Stimulated activated CD4-positive, alpha-beta T cell treated with anti-CD3 and anti-CD28 coated beads, TNF-alpha, amount 100 ng/mL, for 24 hours (primary cell): ENCODE measurements at regions not wholly inside any gene's neighbourhood (a gene's known extent, or its start where the extent isn't known, plus 50 kb on each side); places are given as distances from the start of the nearest gene placed in this dataset.
"Not testable (repeated sequence)": the region's sequence is repeated elsewhere in the genome, so short reads cannot be mapped to it uniquely, and the experiment has no call there.

Experiments
- DNase-seq, 3 experiments: peaks; one replicate each; pipeline ENCODE4 v3.0.0-alpha.2; 2020; ENCODE audit warnings: low read depth in 3 of 3

GRCh38 chr2:126952216-126952615 is 53.5 kb downstream of the TEX51 start:
- no peak for DNase-seq

DNA sequence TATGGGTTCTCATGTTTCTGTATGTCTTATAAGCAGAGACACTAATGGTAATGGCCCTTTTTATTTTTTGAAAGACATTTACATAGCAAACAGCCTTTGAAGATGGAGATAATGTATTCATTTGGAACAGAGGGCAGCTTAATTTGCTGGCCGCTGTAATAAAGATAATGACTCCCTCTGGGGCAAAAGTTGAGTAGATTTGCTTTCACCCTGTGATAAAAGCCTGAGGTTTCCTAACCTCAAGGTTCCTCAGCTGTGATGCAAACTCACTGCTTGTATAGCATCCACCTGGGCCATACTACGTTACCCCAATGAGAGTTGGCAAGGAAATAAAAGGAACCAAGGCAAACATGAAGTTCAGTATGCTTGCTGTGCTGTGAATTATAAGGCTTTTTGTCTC is 54.8 kb downstream of the TEX51 start:
- DNase-seq: no peak

GRCh38 chr2:126954831-126955230 is 56.1 kb downstream of the TEX51 start:
- DNase-seq: no peak

DNA sequence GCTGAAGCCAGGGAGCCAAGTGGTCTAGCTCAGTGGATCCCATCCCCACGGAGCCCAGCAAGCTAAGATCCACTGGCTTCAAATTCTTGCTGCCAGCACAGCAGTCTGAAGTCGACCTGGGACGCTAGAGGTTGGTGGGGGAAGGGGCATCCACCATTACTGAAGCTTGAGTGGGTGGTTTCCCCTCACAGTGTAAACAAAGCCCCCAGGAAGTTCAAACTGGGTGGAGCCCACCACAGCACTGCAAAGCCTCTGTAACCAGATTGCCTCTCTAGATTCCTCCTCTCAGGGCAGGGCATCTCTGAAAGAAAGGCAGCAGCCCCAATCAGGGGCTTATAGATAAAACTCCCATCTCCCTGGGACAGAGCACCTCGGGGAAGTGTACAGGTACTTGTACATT is 58.1 kb downstream of the TEX51 start:
- not testable (repeated sequence) for DNase-seq

DNA sequence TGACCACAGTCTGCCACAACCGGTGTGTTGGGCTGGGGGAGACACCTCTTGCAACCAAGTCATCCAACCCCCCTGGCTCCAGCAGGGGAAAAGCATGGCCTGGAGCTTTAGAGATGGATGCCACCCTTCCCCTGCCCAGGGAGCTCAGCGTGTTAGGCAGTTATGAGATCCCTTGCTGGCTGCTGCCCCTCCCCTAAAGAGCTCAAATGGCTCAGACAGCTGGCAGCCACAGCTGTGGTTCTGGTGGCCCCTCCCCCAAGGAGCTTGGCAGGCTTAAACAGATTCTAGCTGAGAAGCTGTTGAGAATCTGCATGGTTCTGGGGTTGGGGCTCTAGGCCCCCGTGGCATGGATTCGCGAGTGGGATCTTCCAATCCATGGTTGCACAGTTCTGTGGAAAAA is 64.7 kb downstream of the TEX51 start:
- DNase-seq: no peak

DNA sequence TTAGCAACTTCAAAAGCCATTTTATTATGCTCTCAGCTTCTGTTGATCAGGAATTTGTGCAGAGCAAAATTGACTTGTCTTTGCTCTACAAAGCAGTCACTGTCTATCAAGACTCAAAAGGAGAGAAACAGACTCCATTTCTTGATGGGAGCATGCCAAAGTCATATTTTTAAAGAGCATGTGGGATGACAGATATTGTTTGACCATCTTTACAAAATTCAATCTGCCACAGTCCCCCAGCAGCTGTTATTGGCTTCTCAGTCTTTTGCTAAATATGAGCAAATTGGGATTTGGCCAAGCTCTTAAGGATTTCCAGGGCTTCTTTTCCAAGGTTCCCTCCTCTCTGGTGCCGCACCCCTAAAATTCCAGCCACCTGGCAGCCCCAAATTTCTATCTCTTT is 67.9 kb downstream of the TEX51 start:
- DNase-seq: no peak

GRCh38 chr2:126970583-126970982 is 71.9 kb downstream of the TEX51 start:
- no peak for DNase-seq

DNA sequence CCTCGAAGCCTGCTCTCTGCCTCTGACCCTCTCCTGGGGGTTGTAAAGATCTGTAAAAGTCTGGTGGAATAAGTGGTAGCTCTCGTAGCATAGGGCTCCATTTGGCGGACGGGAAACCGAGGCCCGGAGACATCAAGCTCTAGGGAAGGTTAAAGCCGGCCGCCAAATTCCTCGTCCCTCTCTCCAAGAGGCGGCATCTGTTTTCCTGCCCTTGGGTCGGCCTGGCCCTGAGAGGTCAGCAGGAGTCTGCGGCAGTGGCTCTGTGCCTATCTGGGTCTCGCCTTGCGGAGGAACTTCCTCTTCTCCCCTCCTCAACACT is 72.4 kb downstream of the TEX51 start:
- DNase-seq: no peak

DNA sequence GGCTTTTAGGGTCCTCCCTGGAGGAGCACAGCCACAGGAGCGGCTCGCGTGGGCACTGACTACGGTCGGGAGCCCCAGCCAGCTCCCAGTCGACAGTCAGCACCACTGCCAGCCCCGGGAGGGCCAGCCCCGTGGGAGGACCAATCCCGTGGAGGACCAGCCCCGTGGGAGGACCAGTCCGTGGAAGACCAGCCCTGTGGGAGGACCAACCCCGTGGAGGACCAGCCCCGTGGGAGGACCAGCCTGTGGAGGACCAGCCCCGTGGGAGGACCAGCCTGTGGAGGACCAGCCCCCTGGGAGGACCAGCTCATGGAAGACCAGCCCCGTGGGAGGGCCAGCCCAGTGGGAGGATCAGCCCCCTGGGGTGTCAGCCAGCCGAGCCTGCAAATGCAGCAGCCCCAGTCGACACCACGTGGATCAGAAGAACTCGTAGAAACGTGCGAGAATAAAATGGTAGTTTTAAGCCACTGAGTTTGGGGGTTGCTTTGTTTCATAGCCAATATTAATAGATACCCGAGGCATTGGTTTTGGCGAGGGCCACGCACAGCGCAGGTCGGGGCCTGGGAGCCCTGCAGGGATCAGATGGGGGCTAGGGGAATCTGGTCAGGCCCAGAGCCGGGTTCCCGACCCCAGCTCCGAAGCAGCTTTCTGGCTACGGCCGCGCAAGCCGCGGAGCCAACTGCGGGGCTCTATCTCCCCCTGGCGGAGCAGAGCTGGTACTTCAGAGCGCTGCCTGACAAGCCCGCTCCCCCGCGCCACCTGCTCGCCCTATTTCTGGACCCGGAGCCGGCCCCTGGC is 73.0 kb downstream of the TEX51 start:
- DNase-seq: peak; percentile 16 to 64 (median 54)

DNA sequence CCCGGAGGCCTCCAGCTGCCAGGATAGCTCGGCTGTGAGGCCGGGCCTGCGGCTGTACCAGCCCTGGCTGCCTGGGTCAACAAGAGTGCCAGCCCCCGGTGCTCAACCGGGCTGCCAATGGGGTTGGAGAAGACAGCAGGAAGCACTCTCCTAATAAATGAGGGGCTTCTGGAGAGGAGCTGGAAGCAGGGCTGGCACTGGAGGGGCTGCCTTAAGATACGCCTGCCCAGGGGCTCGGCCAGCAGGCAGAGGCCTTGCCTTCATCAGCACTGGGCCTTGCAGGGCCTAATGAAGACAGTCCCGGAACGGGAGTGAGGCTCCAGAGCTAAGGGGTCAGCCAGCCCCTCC is 73.6 kb downstream of the TEX51 start:
- DNase-seq: no peak

DNA sequence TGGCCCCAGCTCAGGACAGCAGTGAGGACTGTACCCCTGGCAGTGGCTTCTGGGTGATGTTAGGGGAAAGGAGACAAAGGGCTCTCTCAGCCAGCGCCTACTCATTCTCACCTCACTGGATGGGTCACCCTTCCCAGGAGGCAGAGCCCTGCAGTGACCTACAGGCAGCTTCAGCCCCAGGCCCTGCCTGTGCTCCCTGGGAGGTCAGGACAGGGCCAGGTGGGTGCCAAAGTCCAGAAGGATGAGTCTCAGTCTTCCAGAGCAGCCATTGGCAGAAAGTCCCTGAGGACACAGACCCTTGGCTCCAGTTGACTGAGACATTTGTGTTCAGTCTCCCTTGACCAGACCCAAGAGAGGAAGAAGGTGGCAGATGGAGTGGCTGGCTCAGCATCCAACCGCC is 75.1 kb downstream of the TEX51 start:
- DNase-seq: no peak

- no peak for DNase-seq
Observed at GRCh38 chr2:126975671-126976655, 77.3 kb downstream of the TEX51 start.

DNA sequence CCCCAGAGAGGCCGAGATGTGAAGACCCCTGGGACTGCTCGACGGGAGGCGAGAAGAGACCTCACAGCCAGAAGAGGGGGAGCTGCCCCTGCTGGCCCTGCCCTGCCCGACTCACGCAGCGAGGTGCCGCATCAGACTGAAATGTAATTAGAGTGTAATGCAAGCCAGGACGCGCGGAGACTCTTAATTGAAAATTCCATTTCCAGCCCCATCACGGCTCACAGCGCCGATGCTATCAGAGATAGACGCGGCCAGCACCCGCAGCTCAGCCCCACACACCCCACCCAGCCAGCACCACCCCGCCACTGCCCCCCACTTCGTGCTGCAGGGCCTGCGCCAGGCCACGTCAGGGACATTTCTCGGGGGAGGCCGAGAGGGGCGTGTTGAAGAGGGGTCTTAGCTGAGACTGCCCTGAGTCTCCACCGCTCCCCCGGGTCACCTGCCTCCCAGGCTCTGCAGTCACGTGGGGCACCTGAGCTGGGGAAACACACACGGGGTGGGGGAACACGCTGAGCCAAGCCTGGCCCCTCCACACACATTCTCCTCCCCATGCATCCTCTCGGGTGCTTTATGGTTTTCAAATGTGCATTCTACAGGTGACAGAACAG is 78.1 kb downstream of the TEX51 start:
- DNase-seq: no peak

GRCh38 chr2:126978333-126978732 is 79.6 kb downstream of the TEX51 start:
- no peak for DNase-seq

DNA sequence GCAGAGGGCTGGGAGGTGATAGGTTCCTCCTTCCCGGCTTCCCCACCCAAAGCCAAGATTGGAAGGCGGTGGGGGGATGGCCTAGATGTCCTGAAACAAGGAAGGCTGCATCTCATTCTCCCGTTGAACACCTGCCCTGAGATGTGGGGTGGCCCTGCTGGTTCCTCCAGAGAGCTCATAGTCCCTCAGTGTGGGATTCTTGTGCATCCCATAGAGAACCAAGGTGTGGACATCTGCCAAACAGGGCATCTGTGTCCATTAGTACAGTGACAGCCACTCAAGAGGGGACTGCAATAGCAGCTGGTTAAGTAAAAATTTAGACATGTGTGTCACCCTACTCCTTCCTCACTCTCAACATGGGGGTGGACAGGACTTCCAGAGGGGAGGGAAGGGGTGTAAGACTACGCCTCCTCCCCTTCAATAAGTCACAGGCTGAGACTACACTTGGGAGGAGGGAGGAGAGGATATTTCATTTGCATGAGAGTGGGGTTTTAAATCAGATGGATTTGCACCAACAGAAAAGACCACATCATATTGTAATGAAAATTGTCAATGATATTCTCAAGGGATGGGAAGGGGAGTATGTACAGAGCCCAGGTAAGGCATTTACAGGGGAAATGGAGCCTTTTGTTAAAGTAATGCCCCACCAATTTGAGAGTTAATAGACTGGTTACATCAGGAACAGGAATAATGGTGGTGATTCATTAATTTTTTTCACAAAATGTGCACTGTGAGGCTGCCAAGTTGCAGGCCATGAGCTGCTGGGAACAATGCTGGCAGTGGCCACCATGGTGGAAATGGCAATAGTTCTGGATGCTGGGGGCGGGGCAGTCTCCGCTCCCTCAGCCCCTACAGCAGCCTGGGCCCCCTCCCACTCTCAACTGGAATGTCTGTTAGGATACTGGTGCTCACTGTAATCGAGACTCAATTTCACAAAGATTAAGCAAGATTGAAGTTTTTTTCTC is 80.6 kb downstream of the TEX51 start:
- no peak for DNase-seq

DNA sequence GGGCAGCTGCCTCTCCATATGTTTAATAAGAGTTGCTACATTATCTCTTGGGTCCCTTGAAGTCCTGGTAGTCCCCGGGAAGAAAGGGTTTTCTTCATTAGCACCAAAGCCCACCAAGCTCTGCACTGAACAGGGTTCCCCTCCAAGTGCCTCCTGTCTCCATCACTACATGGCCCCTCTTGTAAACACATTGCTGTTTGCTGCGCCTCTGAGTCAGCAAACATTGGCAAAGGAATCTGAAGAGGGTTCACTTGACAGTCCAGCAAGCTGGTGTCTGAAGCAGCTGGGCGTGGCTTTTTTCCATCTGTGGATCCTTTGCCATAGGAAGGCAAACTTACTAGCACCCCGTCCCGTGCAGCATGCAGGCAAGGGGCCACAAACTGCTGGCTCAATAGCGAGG is 82.8 kb downstream of the TEX51 start:
- DNase-seq: no peak

GRCh38 chr2:126982935-126983334 is 84.2 kb downstream of the TEX51 start:
- no peak for DNase-seq

DNA sequence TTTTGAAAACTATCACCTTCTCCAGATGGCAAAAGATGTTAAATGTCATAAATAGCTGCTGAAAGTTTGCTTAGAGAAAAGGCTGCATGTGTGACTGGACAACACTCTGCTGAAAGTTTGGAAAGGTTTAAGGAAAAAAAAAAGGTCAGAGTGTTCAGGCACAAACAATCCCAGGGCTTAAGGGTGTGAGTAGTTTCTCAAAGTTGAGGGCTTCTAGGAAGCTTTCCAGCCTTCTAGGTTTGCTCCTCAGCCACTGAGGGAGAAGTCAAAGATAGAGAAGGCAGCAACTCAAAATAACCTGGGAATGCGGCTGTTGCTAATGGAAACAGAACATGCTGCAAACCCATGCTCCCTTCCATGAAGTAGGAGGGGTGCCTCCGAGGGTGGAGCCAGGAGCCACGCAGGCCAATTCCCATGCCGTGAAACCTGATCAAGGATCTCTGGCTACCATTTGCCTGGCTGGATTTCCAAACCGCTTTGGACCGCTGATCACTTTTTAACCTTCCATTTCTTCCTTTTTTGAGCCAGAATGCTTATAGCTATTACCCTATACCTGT is 88.0 kb downstream of the TEX51 start:
- DNase-seq: no peak

DNA sequence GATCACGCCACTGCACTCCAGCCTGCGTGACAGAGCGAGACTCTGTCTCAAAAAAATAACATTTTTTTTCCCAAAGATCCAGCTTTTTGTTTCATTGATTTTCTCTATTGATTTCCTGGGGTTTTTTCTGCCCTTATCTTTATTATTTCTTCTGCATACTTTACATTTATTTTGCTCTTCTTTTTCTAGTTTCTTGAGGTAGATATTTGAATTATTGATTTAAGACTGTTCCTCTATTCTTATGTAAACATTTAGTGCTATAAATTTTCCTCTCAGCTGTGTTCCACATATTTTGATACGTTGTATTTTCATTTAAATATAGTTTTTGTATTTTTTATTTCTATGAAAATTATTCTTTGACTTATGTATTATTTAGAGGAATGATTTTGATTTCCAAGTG is 89.8 kb downstream of the TEX51 start:
- DNase-seq: no peak

GRCh38 chr2:126989064-126989463 is 90.4 kb downstream of the TEX51 start:
- DNase-seq: not testable (repeated sequence)

GRCh38 chr2:126990200-126990599 is 91.5 kb downstream of the TEX51 start:
- DNase-seq: no peak
